ENCODE measurements at regions not wholly inside any gene's neighbourhood (a gene's known extent, or its start where the extent isn't known, plus 50 kb on each side); places are given as distances from the start of the nearest gene placed in this dataset.

GRCh38 chr5:147036691-147037245 lies 158.2 kb upstream of the PPP2R2B start:
- TF ChIP-seq, protein P1, sequence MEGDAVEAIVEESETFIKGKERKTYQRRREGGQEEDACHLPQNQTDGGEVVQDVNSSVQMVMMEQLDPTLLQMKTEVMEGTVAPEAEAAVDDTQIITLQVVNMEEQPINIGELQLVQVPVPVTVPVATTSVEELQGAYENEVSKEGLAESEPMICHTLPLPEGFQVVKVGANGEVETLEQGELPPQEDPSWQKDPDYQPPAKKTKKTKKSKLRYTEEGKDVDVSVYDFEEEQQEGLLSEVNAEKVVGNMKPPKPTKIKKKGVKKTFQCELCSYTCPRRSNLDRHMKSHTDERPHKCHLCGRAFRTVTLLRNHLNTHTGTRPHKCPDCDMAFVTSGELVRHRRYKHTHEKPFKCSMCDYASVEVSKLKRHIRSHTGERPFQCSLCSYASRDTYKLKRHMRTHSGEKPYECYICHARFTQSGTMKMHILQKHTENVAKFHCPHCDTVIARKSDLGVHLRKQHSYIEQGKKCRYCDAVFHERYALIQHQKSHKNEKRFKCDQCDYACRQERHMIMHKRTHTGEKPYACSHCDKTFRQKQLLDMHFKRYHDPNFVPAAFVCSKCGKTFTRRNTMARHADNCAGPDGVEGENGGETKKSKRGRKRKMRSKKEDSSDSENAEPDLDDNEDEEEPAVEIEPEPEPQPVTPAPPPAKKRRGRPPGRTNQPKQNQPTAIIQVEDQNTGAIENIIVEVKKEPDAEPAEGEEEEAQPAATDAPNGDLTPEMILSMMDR (conservative IDR thresholded peaks at IDR 0.05; ENCODE audit: low read depth, low read length): no peak
- TF ChIP-seq EZH2 (IDR thresholded peaks at IDR 0.05; ENCODE audit: low read length, unreplicated experiment): no peak

Data from PC-3 (cell line).